NCI-H2196 (cell line): ENCODE measurements at regions not wholly inside any gene's neighbourhood (a gene's known extent, or its start where the extent isn't known, plus 50 kb on each side); places are given as distances from the start of the nearest gene placed in this dataset.
A peak's percentile ranks its signal among the peaks of the same experiment; 100 is the strongest.

ENCODE experiments used
- DNase-seq: peaks from one replicate; lab custom pipeline; 2025; ENCODE audit not compliant: unreplicated experiment; lab: John Stamatoyannopoulos, UW

GRCh38 chr5:168151041-168151440, 140.4 kb upstream of the WWC1 start:
- DNase-seq = no peak

GRCh38 chr5:168152660-168153059, 138.8 kb upstream of the WWC1 start:
- DNase-seq = no peak

- no peak for DNase-seq
Measured at GRCh38 chr5:168153263-168153875, 138.1 kb upstream of the WWC1 start.

GRCh38 chr5:168153876-168154270, 137.6 kb upstream of the WWC1 start:
- DNase-seq = no peak

GRCh38 chr5:168155585-168155984, 135.9 kb upstream of the WWC1 start:
- no peak for DNase-seq

- no peak for DNase-seq
Measured at GRCh38 chr5:168156170-168156569, 135.3 kb upstream of the WWC1 start.

- DNase-seq = no peak
Measured at GRCh38 chr5:168157141-168157540, 134.3 kb upstream of the WWC1 start.

GRCh38 chr5:168159425-168159824, 132.0 kb upstream of the WWC1 start:
- DNase-seq = no peak

GRCh38 chr5:168162464-168162863, 129.0 kb upstream of the WWC1 start:
- peak; percentile 48 for DNase-seq

- no peak for DNase-seq
Measured at GRCh38 chr5:168163966-168164365, 127.5 kb upstream of the WWC1 start.

- no peak for DNase-seq
Measured at GRCh38 chr5:168165221-168165914, 126.1 kb upstream of the WWC1 start.

- DNase-seq = no peak
Measured at GRCh38 chr5:168165977-168166376, 125.5 kb upstream of the WWC1 start.

GRCh38 chr5:168167338-168167737, 124.1 kb upstream of the WWC1 start:
- no peak for DNase-seq

GRCh38 chr5:168168978-168169698, 122.3 kb upstream of the WWC1 start:
- DNase-seq = no peak

- no peak for DNase-seq
Measured at GRCh38 chr5:168169791-168170190, 121.7 kb upstream of the WWC1 start.

- no peak for DNase-seq
Measured at GRCh38 chr5:168171901-168172759, 119.3 kb upstream of the WWC1 start.

GRCh38 chr5:168172760-168173223, 118.7 kb upstream of the WWC1 start:
- DNase-seq = no peak

- DNase-seq = no peak
Measured at GRCh38 chr5:168174376-168174775, 117.1 kb upstream of the WWC1 start.

GRCh38 chr5:168176251-168176650, 115.2 kb upstream of the WWC1 start:
- DNase-seq = no peak

- DNase-seq = no peak
Measured at GRCh38 chr5:168176941-168177340, 114.5 kb upstream of the WWC1 start.

- no peak for DNase-seq
Measured at GRCh38 chr5:168177831-168178450, 113.5 kb upstream of the WWC1 start.
